Spleen (tissue), 11 donors: ENCODE measurements at regions not wholly inside any gene's neighbourhood (a gene's known extent, or its start where the extent isn't known, plus 50 kb on each side); places are given as distances from the start of the nearest gene placed in this dataset.
"Not testable (repeated sequence)": the region's sequence is repeated elsewhere in the genome, so short reads cannot be mapped to it uniquely, and the experiment has no call there.

ENCODE experiments used
- DNase-seq: peaks from one replicate; pipeline ENCODE4 v3.0.0-alpha.2; 2020
- H3K27ac ChIP-seq, 8 donors: fragments of 200-600 bp; sonication (generic) in 7 of 8; 1 replicate in 4 of 8; 2 replicates in 4 of 8; pipeline versions ENCODE4 v1.5.0 to v1.8.0; 2016 to 2021; ENCODE audit warnings: inconsistent platforms in 4 of 8, mild to moderate bottlenecking in 4 of 8, moderate library complexity in 1 of 8
- H3K27me3 ChIP-seq, 7 donors: fragments of 200-600 bp; sonication (generic) in 6 of 7; replicated peaks in 1 of 7; 1 replicate in 4 of 7; 2 replicates in 3 of 7; pipeline versions ENCODE4 v1.5.0 to v1.8.0; 2016 to 2021; ENCODE audit warnings: inconsistent platforms in 3 of 7, mild to moderate bottlenecking in 1 of 7
- H3K36me3 ChIP-seq, 6 donors: fragments of 200-600 bp; sonication (generic) in 5 of 6; 1 replicate in 4 of 6; 2 replicates in 2 of 6; pipeline versions ENCODE4 v1.5.0 to v1.8.0; 2016 to 2021; ENCODE audit warnings: inconsistent platforms in 2 of 6
- H3K4me1 ChIP-seq, 6 donors: fragments of 200-600 bp; sonication (generic) in 5 of 6; 1 replicate in 3 of 6; 2 replicates in 3 of 6; pipeline versions ENCODE4 v1.5.0 to v1.8.0; 2016 to 2021; ENCODE audit warnings: inconsistent platforms in 3 of 6
- H3K4me3 ChIP-seq, 8 donors: fragments of 200-600 bp; sonication (generic) in 7 of 8; 1 replicate in 4 of 8; 2 replicates in 4 of 8; pipeline versions ENCODE4 v1.5.0 to v1.8.0; 2016 to 2021; ENCODE audit warnings: inconsistent platforms in 4 of 8, mild to moderate bottlenecking in 4 of 8, moderate library complexity in 2 of 8
- H3K9me3 ChIP-seq, 8 donors: fragments of 200-600 bp; sonication (generic) in 7 of 8; 1 replicate in 4 of 8; 2 replicates in 4 of 8; pipeline versions ENCODE4 v1.5.0 to v1.8.0; 2016 to 2021; ENCODE audit warnings: inconsistent platforms in 4 of 8
- CTCF ChIP-seq, 11 experiments: fragments of 200-600 bp in 7 of 11; fragments of 450-650 bp in 4 of 11; sonication (generic) in 4 of 11; IDR thresholded peaks in 8 of 11; conservative IDR thresholded peaks in 3 of 11; 1 replicate in 7 of 11; 2 replicates in 4 of 11; pipeline versions ENCODE4 v1.4.0 to v1.8.0; 2016 to 2021; ENCODE audit warnings: antibody characterized with exemption in 11 of 11, inconsistent platforms in 4 of 11, mild to moderate bottlenecking in 1 of 11
- POLR2A ChIP-seq, 3 donors: fragments of 450-650 bp; IDR thresholded peaks; one replicate each; pipeline ENCODE4 v1.5.1; 2017; ENCODE audit warnings: antibody characterized with exemption in 3 of 3, mild to moderate bottlenecking in 1 of 3
- POLR2AphosphoS5 ChIP-seq, 3 donors: sonication (generic); formaldehyde crosslinking; IDR thresholded peaks; one replicate each; pipeline ENCODE4 v1.5.1; 2017; ENCODE audit warnings: antibody characterized with exemption in 3 of 3
- WGBS, 5 donors: extraction: QIAGEN DNeasy Blood & Tissue Kit in 3 of 5; methylation state at CpG; one replicate each; pipeline versions ENCODE4 v1.1.5 to v1.1.7; 2013 to 2018; 5-methylcytosine and 5-hydroxymethylcytosine counted together
- intact Hi-C: fragments of 100-400 bp; cut with DNase I; formaldehyde crosslinking; loops from one replicate; pipeline ENCODE4 v1.15.0; 2023; ENCODE audit warnings: low total_unique reads
- donor health status: healthy with polysubstance abuse.
- donor health status: DM: no; HTN: no; CAD: no; lungs with moderate emphysema.
- donor health status: DM: no; HTN: no; CAD: no.
- donor health status: Bipolar disorder and iron deficiency.
- donor health status: healthy.
- donor health status: DM: no; HTN: no; CAD: no.
- donor health status: DM: yes; HTN: yes; CAD: no.

- no peaks in the 10 kb centered on the region for H3K27me3 ChIP-seq
- H3K9me3 ChIP-seq = peaks cover 0 to 8% (median 0%) of the 10 kb centered on the region in 8 donors
- H3K27ac ChIP-seq = no peak overlapping the region
- H3K4me1 ChIP-seq = no peaks in the 10 kb centered on the region
- no peak overlapping the region for H3K4me3 ChIP-seq
- H3K36me3 ChIP-seq = no peaks in the 10 kb centered on the region
- DNase-seq = no peak
- intact Hi-C loops = no loop called here
- WGBS, 5 donors = 51 to 75% (median 71%) methylated on average over 2 to 4 of the region's 4 CpGs
- TF ChIP-seq POLR2AphosphoS5 (IDR thresholded peaks at IDR 0.05) = no peak
These were observed 694.1 kb upstream of the CDH6 start for GRCh38 chr5:30499402-30499801.

GRCh38 chr5:30498972-30499371, 694.5 kb upstream of the CDH6 start:
- peaks cover 0 to 8% (median 0%) of the 10 kb centered on the region in 8 donors for H3K9me3 ChIP-seq
- no peaks in the 10 kb centered on the region for H3K27me3 ChIP-seq
- H3K4me3 ChIP-seq = no peak overlapping the region
- DNase-seq = no peak
- 0 to 33% (median 14%) methylated on average over 1 of the region's 1 CpG; no CpG with 5 or more reads in 1 of the 5 donors for WGBS, 5 donors
- H3K27ac ChIP-seq = no peak overlapping the region
- TF ChIP-seq CTCF (IDR thresholded peaks at IDR 0.05 in 8 of 11, conservative IDR thresholded peaks at IDR 0.05 in 3 of 11) (no peak), POLR2A (IDR thresholded peaks at IDR 0.05) (no peak), POLR2AphosphoS5 (IDR thresholded peaks at IDR 0.05) (no peak)
- no peaks in the 10 kb centered on the region for H3K36me3 ChIP-seq
- intact Hi-C loops = no loop called here
- H3K4me1 ChIP-seq = no peaks in the 10 kb centered on the region

- WGBS, 5 donors = 70 to 85% (median 78%) methylated on average over 3 of the region's 3 CpGs
- H3K36me3 ChIP-seq, H3K9me3 ChIP-seq, H3K27me3 ChIP-seq, intact Hi-C loops, H3K4me1 ChIP-seq, H3K27ac ChIP-seq, H3K4me3 ChIP-seq, DNase-seq: not testable (repeated sequence)
These were observed 695.0 kb upstream of the CDH6 start for GRCh38 chr5:30498509-30498908.

- H3K4me1 ChIP-seq, H3K27me3 ChIP-seq, intact Hi-C loops, H3K36me3 ChIP-seq, DNase-seq, H3K4me3 ChIP-seq, H3K9me3 ChIP-seq, H3K27ac ChIP-seq: not testable (repeated sequence)
- 38 to 92% (median 89%) methylated on average over 1 to 5 of the region's 7 CpGs for WGBS, 5 donors
These were observed 699.4 kb upstream of the CDH6 start for GRCh38 chr5:30494113-30494512.

- no peak overlapping the region for H3K4me3 ChIP-seq
- H3K27me3 ChIP-seq = no peaks in the 10 kb centered on the region
- TF ChIP-seq POLR2A (IDR thresholded peaks at IDR 0.05) = no peak
- no peak for TF ChIP-seq POLR2AphosphoS5 (IDR thresholded peaks at IDR 0.05)
- no peak for TF ChIP-seq CTCF (IDR thresholded peaks at IDR 0.05 in 8 of 11, conservative IDR thresholded peaks at IDR 0.05 in 3 of 11)
- H3K4me1 ChIP-seq = no peaks in the 10 kb centered on the region
- no peak overlapping the region for H3K27ac ChIP-seq
- intact Hi-C loops = no loop called here
- H3K9me3 ChIP-seq = peaks cover 0 to 57% (median 50%) of the 10 kb centered on the region in 8 donors
- no peak for DNase-seq
- no peaks in the 10 kb centered on the region for H3K36me3 ChIP-seq
These were observed 714.4 kb upstream of the CDH6 start for GRCh38 chr5:30479104-30479503.

GRCh38 chr5:30475429-30475828, 718.1 kb upstream of the CDH6 start:
- Histone ChIP-seq H3K27ac (no peak overlapping the region), H3K27me3 (no peaks in the 10 kb centered on the region), H3K36me3 (no peaks in the 10 kb centered on the region), H3K4me1 (no peaks in the 10 kb centered on the region), H3K4me3 (no peak overlapping the region), H3K9me3 (peaks cover 0 to 61% (median 44%) of the 10 kb centered on the region in 8 donors)
- TF ChIP-seq CTCF (IDR thresholded peaks at IDR 0.05 in 8 of 11, conservative IDR thresholded peaks at IDR 0.05 in 3 of 11) (no peak), POLR2AphosphoS5 (IDR thresholded peaks at IDR 0.05) (no peak), POLR2A (IDR thresholded peaks at IDR 0.05) (no peak)
- DNase-seq = no peak
- 38 to 82% (median 67%) methylated on average over 4 of the region's 4 CpGs for WGBS, 5 donors
- intact Hi-C loops = no loop called here
